Superior temporal gyrus (tissue), 1 donor: ENCODE measurements at regions not wholly inside any gene's neighbourhood (a gene's known extent, or its start where the extent isn't known, plus 50 kb on each side); places are given as distances from the start of the nearest gene placed in this dataset.

Source experiments
- DNase-seq: peaks from one replicate; pipeline ENCODE4 v3.0.0-alpha.2; 2016; ENCODE audit errors: extremely low spot score

DNA sequence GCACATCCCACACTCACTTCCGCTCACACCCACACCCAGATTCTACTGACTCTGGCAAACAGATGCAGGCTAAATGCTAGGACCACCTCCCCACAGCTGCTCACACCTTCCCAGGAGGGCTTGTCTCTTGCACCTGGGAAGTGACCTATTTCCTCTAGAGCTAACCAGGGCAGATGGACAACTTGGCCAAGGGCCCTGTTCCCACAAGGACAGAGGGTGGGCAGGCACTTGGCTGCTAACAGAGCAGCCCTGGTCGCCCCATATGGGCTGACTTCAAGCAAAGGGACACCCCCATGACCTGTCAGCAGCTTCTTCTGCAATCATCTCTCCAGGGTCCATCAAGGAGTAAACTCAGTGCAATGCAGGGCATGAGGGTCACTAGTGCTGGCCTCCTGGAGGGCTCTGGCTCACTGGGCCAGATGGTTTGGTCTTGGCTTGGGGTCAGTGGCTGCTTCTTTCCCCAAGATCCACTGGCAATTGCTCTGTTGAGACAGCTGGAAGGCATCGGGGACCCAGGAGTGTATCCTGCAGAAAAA is 641.5 kb downstream of the PLPP3 start:
- no peak for DNase-seq

DNA sequence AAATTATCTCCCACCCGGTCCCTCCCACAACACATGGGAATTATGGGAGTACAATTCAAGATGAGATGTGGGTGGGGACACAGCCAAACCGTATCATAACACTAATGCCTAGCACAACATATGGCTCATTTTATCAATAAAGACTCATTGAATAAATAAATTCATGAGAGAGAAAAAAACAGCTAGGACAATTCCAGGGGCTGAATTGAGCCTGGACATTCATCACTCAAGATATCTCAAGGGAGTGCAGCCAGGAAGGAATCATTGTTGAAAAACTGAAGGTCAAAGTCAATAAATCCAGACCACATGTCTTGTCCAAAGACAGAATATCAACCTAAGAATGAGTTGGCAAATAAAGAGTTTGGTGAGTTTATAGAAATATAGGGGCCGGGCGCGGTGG is 644.1 kb downstream of the PLPP3 start:
- no peak for DNase-seq

DNA sequence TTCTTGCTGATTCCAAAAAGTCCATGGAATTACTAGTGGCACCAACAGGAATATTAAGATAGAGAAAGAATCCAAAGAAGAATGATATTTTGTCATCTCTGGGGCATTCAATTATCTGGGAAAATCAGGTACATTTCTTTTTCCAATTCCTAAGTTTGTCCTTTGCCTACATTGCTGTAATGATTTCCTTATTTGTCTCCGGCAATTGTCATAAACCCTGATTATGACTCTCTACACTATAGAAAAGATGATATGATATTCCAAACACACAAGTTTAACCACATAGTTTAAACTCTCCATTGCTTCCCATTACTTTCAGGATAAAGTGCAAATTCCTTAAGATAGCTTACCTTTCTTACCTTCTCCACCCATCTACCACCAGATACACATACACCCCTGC is 647.0 kb downstream of the PLPP3 start:
- DNase-seq, result no peak

DNA sequence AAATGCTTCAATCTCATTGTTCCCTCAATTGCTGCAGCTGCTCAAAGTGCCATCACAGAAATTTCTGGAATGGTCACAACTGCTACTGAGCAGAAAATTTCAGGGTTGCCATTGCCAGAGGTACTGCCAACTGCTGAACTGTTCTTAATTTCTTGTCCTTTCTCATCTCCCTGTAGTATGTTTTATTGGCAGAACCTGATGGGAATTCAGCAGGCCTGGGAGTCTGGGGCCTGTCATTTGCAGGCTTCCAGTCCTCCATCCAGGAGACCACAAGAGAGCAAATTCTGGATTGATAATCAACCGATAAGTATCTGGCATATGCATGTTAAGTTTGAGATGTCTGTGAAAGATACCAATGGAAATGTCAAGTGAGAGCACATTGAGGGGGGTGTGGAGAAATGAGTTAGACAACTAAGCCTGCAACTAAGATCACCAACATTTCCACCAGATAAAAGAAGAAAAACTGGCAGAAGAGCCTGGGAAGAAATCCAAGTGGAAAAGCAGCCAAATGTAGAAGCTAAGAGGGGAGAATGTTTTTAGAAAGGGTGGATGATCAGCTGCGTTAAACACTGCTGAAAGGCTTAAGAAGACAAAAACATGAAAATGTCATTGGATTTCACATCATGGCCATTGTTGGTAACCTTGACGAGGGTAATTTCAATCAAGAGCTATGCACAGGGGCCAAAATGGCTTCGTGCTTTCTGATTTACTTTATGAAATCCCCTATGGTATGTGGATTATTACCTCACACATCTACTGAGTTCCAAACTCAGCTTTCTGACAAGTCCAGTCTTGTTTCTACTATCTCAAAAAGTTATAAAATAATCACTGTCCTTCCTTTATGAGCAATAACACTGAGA is 648.1 kb downstream of the PLPP3 start:
- DNase-seq, result peak; percentile 23

DNA sequence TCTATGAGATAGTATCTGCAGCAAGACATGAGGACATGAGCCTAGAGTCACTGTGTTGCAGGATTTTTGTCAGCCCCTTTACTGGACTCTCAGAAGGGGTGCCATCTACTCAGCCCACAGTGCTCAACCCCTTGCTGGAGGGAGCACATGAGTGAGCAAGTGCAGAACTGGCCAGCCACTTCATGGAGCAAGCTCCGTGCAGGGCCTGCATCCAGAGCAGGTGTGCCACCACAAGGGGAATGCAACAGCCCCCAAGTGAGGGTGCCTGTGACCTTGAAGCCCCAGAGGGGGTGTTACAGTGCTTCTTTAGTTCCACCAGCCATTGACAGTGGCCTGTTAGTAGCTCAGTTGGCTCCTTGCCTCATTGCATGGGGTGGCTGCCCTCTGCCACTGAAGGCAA is 649.7 kb downstream of the PLPP3 start:
- no peak for DNase-seq

DNA sequence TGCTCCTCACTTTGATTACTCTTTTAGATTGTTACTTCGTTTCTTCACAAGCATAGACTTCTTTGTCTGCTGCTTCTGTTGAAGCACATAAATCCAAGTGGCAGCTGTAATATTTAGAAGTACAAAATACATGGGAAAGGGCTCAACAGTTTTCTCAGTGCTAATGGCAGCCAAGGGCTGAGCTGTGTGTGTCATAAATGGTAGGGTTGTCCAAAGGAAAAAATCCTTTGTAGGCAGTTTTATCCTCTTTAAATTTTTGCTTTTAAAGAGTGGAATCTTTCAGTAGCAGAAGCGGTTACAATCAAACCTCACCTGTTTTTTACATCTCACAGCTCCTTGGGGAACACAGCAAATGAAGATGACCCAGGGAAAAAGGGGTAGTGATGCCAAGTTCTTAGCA is 650.8 kb downstream of the PLPP3 start:
- no peak for DNase-seq

DNA sequence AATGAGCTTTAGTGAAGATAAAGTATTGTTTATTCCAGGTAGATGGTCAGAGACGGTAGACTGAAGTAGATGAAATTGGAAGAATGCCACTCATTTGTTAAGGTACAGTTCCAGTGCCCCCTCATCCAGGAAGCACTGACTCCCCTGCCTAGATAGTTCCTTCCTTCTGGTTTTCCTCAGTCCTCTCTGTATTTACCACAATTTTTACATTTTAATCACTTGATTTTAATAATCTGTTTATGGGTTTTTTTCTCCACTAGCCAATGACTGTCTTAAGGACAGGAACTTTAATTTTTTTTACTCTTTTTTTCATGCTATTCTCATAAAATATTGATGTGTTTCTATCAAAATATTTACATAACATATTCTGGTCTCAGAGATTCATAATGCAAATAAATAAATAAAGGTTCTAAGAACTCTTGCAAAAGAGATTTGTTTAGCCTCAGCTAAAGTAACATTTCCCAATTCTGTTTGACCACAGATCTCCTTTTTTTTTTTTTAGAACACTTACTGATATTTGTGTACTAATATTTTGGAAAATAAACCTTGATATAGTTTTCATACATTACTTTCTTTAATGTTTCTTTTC is 651.6 kb downstream of the PLPP3 start:
- DNase-seq, result no peak

DNA sequence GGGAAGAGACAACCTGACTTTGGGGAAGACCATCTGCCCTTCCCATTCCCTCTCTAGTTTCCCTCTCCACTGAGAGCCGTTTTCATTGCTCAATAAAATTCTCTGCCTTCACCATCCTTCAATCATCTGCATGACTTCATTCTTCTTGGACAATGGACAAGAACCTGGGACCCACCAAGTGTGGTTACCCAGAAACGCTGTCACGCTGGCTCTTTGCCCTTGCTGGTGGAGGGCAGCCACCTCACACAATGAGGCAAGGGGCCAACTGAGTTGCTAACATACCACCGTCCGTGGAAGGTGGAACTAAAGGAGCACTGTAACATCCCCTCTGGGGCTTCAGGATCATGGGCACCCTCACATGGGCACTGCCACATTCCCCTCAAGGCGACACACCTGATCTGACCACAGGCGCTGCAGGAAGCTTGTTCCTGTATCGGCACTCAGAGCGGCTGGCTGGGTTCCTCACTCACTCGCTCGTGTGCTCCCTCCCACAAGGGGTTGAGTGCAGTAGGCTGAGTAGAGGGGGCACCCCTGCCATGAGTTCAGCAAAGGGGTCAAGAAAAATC is 652.4 kb downstream of the PLPP3 start:
- DNase-seq, result no peak

DNA sequence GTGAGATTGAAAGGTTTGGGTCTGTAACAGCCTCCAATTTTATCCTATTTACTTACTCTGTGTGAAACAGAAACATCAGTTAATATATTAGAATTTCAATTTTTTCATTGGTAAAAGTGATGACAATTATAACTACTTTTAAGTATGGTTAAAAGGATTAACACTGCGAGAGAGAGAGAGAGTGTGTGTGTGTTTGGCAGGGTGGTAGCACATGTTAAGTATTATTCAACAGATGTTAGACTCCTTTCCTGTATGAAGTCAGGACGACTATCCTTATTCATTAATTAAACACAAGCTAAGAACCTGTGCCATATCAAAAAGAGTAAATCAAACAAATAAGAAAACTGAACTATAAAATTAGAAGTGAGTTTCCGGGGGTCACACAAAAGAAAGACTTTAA is 662.5 kb downstream of the PLPP3 start:
- no peak for DNase-seq

DNA sequence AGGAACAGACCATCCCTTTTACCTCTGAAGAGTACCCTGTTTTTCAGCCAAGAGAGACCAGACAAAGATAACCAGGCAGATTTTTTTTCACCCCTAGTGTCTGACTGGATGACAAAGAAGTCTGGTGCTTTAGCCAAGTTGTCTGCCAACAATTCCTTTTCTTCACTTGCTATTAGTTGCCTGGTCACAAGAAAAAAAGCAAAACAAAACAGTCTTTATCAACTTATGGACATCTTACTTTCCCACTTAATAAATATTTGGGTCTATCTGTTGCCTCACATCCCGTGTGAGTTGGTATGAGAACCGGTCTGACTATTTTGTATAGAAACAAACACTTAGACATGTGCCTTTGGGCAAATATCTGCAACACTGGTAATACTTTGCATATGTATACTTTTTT is 662.9 kb downstream of the PLPP3 start:
- no peak for DNase-seq

DNA sequence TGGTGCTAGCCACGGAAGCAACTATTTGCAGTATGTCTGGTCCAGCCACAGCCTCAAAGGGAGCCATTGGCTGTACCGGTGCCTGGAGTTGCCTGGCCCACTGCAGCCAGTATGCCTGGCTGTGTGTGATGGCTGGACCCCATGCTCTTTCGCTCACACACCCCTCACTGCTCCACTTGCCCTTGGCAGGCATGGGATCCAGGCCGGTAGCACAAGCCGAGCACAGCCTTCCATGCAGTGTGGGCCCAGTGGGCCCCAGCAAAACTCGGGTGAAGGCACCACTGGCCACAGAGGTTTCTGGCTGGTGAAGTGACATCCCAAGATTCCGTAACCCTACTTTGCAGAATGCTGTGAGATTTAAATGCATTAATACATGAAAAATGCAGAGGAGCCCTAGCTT is 665.8 kb downstream of the PLPP3 start:
- no peak for DNase-seq

DNA sequence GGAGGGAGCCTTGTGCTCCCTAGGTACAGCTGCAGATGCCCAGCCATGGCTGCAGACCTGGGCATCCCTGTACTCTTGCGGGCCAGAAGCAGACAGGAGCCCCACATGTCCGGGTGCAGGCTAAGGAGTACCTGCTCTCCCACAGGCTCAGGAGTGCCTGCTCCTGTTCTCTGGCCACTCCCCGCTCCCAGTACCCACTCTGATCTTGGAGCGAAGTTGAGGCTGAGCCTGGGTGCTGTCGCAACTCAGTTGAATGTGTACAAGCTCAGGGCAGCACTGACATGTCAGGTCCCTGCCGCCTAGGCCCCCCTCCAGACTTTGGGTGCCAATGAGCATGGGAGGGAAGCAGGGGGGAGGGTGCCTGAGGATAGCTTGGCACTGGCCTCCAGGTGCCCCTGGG is 666.9 kb downstream of the PLPP3 start:
- no peak for DNase-seq

DNA sequence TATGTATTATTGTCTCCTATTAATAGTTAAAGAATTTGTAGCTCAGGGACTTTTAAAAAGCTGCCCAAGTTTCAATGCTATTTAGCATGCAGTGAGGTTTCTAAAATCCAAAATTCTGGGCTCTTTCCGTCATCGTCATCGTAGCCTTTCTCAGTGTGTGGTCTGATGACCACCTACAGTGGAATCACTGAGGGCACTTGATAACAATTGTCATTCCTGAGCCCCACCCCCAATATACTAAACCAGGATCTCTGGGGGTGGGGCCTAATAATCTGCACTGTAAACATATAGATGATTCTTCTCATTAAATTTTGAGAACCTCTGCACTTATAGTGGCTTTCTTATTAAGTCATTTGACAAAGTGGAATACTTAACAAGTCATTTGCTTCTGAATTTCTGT is 674.8 kb downstream of the PLPP3 start:
- DNase-seq, result no peak

DNA sequence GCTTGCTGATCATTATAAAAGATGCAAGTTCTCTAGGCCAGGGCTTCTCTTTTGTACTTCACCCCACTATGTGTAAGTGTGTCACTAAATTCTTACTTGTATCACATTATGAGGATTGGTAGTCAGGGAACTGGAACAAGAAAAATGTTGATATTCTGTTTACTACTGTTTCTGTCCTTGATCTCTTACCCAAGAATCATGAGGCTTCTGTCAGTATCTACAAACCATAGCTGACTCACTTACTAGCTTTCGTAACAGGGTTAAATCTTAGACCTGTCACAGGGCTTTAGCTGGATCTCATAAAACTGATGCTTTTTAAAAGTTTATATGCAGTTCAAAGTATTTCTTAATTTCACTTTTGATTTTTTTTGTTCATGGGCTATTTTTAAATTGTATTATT is 681.2 kb downstream of the PLPP3 start:
- no peak for DNase-seq

DNA sequence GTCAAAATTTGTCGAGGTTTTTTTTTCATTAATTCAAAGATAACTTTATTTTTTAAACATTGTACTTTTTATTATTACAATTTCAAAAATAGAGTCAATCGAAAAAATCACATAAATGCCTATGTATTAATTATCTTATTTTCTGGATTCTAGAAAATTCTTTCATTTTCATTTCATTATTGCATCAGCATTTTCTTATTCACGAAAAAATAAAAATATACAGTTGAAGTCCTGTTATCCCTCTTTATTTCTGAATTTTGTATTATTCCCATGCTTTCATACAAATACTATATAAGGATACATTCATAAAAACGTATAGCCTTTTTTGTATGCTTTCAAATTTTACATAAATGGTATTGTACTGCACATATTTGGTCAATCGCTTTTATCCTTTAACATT is 681.0 kb upstream of the USP24 start:
- no peak for DNase-seq

DNA sequence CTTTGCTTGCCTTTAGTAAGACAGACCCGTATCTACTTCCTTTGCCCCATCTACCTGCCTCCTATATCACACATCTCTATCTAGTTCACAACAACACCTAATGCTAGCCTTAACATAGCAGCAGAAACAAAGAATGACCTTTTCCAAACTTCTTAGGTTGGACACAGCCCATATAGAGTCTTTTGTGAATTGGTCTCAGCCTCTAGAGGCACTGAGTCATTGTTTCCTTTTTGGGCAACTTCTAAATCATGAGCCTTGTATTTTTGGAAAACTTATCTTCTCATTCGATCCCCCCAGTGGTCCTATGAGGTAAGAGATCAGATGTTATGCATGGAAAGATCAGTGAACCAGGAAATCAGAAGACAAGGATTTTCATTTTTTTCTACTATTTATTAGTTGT is 679.4 kb upstream of the USP24 start:
- DNase-seq, result no peak

DNA sequence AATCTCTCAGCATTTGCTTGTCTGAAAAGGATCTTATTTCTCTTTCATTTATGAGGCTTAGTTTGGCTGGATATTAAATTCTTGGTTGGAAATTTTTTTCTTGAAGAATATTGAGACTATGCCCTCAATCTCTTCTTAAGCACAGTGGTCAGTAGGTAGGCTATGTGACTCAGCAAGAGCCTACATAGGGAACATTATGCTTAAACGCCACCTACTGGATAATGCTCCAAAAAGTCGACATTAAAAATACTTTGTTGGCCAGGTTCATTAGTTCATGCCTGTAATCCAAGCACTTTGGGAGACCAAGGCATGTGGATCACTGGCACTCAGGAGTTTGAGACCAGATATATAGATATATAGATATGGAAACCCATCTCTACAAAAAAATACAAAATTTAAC is 678.0 kb upstream of the USP24 start:
- no peak for DNase-seq

DNA sequence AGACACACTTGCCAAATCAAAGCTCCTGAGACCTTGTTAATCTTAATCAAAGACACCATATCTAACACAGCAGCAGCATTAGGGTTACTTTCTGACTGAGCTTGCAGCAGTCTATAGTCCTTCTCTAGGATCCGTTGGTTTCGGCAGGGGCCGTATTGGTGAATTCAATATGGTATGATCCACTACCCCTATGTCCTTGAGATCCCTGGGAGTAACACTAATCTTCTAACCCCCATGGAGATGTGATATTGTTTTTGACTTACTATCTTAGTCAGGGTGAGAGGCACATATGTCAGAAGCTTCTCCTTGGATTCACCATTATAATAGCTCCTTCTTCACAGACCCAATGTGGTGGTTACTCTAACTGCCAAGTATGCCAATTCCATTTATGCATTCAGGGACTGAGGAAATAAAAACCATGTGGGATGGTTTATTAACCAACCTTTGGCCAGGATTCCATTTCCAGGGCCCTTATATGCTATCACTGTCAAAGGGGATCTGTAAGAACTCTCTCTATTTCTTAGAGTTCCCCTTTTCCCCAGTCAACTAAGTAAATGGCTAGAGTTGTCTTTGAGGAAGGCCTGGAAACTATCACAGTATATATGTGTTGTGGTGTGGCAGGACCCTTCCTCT is 673.6 kb upstream of the USP24 start:
- no peak for DNase-seq

DNA sequence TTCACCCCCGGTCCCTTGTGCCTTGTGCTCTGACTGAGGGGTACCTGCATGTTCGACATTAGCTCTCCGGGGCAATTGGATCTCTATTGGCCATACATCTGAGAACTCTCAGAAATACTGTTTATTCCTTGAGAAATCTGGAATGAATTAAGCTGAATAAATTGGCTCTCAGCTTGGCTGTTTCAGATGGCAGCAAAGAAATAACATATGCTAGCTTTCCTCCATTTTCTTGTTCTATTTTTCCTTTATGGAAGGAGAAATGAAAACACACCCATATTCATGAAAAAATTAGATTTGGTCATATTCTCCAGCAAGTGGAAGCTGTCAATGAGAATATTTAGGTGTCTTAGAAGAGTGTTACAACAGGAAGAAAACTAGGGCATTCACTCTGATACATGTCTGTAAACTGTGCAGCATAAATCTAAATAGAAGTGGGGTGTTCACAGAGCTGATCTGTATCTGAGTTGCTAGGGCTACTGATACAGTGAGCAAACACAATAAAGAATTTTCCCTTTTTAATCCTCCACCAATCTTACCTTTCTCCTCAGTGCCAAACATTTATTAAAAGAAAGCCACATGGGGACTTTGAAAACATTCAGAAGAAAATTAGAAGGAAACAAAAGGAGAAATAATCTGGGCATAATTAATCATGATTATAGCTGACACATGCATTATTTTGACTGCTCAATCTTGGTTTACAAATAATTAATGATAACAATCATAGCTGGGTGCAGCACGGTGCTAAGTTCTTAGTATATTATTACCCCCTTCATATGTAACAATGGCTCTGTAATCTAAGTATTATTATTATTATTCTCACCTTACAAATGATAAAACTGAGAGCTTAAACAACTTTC is 671.9 kb upstream of the USP24 start:
- DNase-seq, result no peak

DNA sequence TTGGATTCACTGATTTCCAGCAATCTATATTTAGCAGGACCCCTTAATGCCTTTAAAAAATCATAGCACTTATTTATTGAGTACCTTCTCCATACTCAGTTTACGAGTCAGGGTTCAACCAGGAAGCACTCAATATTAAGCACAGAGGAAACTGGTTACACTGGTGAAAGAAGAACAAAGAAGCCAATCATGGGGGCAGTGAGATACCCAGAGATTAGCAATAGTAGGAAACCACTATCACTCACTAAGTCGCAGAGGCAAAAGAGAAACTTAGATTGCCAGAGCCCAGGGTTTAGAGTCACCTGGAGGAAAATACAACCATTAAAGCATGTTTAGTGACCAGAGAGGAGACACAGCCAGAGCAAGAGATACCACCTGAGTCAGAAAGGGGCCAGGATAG is 670.5 kb upstream of the USP24 start:
- DNase-seq, result no peak

DNA sequence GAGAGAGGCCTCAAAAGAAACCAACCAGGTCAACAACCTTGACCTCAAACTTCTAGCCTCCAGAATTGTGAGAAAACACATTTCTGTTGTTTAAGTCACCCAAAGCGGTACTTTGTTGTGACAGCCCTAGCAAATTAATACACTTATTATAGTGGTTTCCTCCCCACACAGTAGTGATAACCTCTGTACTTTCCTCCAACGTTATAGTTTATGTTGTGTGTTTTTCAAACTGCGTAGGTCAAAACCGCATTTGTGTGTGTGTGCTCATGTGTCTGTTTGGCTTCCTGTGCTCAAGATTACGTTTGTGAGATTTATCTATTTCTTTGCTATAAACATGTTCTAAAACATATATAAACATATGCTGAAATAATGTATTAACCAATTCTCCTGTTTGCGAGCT is 667.8 kb upstream of the USP24 start:
- no peak for DNase-seq

DNA sequence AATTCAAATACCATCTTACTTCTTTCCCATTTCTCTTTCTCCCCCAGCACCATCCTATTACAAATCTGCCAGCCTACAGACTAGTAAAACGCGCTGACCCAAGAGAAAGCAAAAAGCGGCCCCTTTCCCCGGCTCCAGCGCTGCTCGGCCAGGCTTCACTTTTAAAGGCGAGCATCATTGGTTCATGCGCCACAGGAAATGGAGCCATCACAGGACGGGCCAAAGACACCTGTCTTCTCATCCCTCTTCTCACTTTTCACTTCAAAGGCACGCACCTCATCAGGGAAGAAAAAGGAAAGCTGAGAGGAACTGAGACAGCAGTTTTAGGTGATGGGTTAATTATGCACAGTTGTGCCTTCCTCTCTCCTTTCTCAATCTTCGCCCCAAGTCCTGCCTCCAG is 664.2 kb upstream of the USP24 start:
- no peak for DNase-seq
